ENCODE measurements at regions not wholly inside any gene's neighbourhood (a gene's known extent, or its start where the extent isn't known, plus 50 kb on each side); places are given as distances from the start of the nearest gene placed in this dataset.

DNA sequence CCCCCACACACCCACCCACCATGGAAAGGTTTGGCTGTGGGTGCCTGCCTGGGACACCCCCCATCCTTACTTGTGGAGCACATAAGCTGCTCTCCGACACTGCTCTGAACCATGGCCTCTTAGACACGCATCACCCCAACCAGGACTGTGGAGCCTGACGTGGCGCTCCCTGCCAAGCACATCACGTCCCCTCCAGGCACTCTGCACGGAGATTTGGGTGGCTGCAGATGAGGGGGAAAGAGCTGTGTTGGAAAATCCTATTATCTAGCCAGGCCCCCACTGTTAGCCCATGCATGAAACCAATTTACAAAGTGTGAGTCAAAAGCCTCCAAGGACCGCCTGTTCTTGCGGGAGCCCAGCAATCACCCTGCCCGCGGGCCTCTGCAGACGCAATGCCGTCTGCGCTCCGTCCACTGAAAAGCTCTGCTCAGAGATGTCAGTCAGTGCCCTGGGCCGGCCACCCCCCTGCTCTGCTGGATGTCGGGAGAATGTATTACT, 163.4 kb upstream of the NECTIN1 start:
- Histone ChIP-seq H3K4me1 (ENCODE audit: insufficient read depth, low read length) (no peaks in the 10 kb centered on the region), H3K27ac (ENCODE audit: extremely low read length, insufficient read depth, low read length) (no peak overlapping the region), H2AFZ (ENCODE audit: low read length) (no peak overlapping the region), H4K20me1 (ENCODE audit: insufficient read depth, low read length) (no peaks in the 10 kb centered on the region), H3K36me3 (replicated peaks in 1 of 2; ENCODE audit: control insufficient read depth in 1 of 2, insufficient read depth in 2 of 2, low read length in 2 of 2) (no peaks in the 10 kb centered on the region), H3K79me2 (ENCODE audit: insufficient read depth, low read length) (no peaks in the 10 kb centered on the region), H3K27me3 (ENCODE audit: control insufficient read depth in 1 of 2, insufficient read depth in 2 of 2, low read length in 2 of 2) (peaks cover 1 to 52% of the 10 kb centered on the region in 2 experiments; a peak in 4 of 5 replicates), H3K9ac (ENCODE audit: insufficient read depth, low read depth, low read length) (no peak overlapping the region), H3K9me3 (ENCODE audit: low read length) (no peaks in the 10 kb centered on the region), H3K4me2 (ENCODE audit: low read depth, low read length) (no peak overlapping the region), H3K4me3 (replicated peaks in 1 of 3; ENCODE audit: insufficient read depth in 1 of 3, low read depth in 2 of 3, low read length in 3 of 3) (no peak overlapping the region)
- ChIA-PET POLR2A (no interaction called here), CTCF (ENCODE audit: low intra/inter-chr PET ratio, low total read pairs) (no interaction called here)
- WGBS (ENCODE audit: low lambda C conversion rate), result 20% methylated on average over 5 of the region's 16 CpGs
- in situ Hi-C loops (cut with HindIII; ENCODE audit: extremely low pct_ligation_motif_present, low pct_unique_long_range_greater_than_20kb), result no loop called here
- FAIRE-seq (no peak), ATAC-seq (no peak), DNase-seq (ENCODE audit: low spot score) (no peak)
- BruUV-seq (replicated peaks), result no TSS peak
- intact Hi-C loops (cut with micrococcal nuclease; ENCODE audit: unreplicated experiment), result no loop called here
- no peak for TF ChIP-seq NFKB2 (CRISPR knock-in tag; IDR thresholded peaks at IDR 0.05; ENCODE audit: borderline replicate concordance)
- TF ChIP-seq ZFP36L1 (CRISPR knock-in tag; IDR thresholded peaks at IDR 0.05), result no peak
- TF ChIP-seq ATM (IDR thresholded peaks at IDR 0.05; ENCODE audit: borderline replicate concordance), result no peak
- no peak for TF ChIP-seq ZNF30 (CRISPR knock-in tag; IDR thresholded peaks at IDR 0.05)
- no peak for TF ChIP-seq EED (CRISPR knock-in tag; IDR thresholded peaks at IDR 0.05)
- TF ChIP-seq TCF7L2 (IDR thresholded peaks at IDR 0.05; ENCODE audit: low read depth, low read length), result no peak
- TF ChIP-seq NCOR1 (IDR thresholded peaks at IDR 0.05; ENCODE audit: borderline replicate concordance, low read length), result no peak
- TF ChIP-seq EP300 (IDR thresholded peaks at IDR 0.05; ENCODE audit: low read depth in 2 of 2, low read length in 2 of 2), result no peak
- TF ChIP-seq EP300 (CRISPR knock-in tag; IDR thresholded peaks at IDR 0.05; ENCODE audit: borderline replicate concordance), result no peak
- no peak for TF ChIP-seq ZNF615 (CRISPR knock-in tag; IDR thresholded peaks at IDR 0.05; ENCODE audit: borderline replicate concordance)
- no peak for TF ChIP-seq KAT2B (IDR thresholded peaks at IDR 0.05; ENCODE audit: borderline replicate concordance, low read depth, low read length)
- TF ChIP-seq, protein P1, sequence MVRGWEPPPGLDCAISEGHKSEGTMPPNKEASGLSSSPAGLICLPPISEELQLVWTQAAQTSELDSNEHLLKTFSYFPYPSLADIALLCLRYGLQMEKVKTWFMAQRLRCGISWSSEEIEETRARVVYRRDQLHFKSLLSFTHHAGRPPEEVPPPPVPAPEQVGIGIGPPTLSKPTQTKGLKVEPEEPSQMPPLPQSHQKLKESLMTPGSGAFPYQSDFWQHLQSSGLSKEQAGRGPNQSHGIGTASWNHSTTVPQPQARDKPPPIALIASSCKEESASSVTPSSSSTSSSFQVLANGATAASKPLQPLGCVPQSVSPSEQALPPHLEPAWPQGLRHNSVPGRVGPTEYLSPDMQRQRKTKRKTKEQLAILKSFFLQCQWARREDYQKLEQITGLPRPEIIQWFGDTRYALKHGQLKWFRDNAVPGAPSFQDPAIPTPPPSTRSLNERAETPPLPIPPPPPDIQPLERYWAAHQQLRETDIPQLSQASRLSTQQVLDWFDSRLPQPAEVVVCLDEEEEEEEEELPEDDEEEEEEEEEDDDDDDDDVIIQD (CRISPR knock-in tag; IDR thresholded peaks at IDR 0.05; ENCODE audit: low read depth), result no peak
- no peak for TF ChIP-seq SNRNP70 (IDR thresholded peaks at IDR 0.05; ENCODE audit: low read depth, low read length)
- no peak for TF ChIP-seq ZNF878 (CRISPR knock-in tag; IDR thresholded peaks at IDR 0.05)
- no peak for TF ChIP-seq ZNF446 (CRISPR knock-in tag; IDR thresholded peaks at IDR 0.05)
- TF ChIP-seq, protein P2, sequence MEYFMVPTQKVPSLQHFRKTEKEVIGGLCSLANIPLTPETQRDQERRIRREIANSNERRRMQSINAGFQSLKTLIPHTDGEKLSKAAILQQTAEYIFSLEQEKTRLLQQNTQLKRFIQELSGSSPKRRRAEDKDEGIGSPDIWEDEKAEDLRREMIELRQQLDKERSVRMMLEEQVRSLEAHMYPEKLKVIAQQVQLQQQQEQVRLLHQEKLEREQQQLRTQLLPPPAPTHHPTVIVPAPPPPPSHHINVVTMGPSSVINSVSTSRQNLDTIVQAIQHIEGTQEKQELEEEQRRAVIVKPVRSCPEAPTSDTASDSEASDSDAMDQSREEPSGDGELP (IDR thresholded peaks at IDR 0.05; ENCODE audit: borderline replicate concordance, low read depth), result no peak
- TF ChIP-seq PITX1 (CRISPR knock-in tag; IDR thresholded peaks at IDR 0.05), result no peak

Measured in HepG2 (cell line).